NOMO-1 (cell line): ENCODE measurements at regions not wholly inside any gene's neighbourhood (a gene's known extent, or its start where the extent isn't known, plus 50 kb on each side); places are given as distances from the start of the nearest gene placed in this dataset.
"Not testable (repeated sequence)": the region's sequence is repeated elsewhere in the genome, so short reads cannot be mapped to it uniquely, and the experiment has no call there.

Experiments used
- DNase-seq, 2 experiments: peaks; one replicate each; lab custom pipeline; 2025; ENCODE audit not compliant: unreplicated experiment in 2 of 2; lab: John Stamatoyannopoulos, UW

GRCh38 chr18:10114717-10115463, 201.1 kb downstream of the VAPA start:
- DNase-seq, result no peak

- peak in 1 of 2 experiments; percentile 7 for DNase-seq
Measured at GRCh38 chr18:10116574-10116973, 202.8 kb downstream of the VAPA start.

GRCh38 chr18:10119528-10119927, 205.7 kb downstream of the VAPA start:
- no peak for DNase-seq

GRCh38 chr18:10119991-10120390, 206.2 kb downstream of the VAPA start:
- DNase-seq, result no peak

- no peak for DNase-seq
Measured at GRCh38 chr18:10120622-10121021, 206.8 kb downstream of the VAPA start.

GRCh38 chr18:10121028-10121427, 207.2 kb downstream of the VAPA start:
- DNase-seq, result no peak

- no peak for DNase-seq
Measured at GRCh38 chr18:10121786-10122515, 208.1 kb downstream of the VAPA start.

- DNase-seq, result peak; percentile 82 to 90
Measured at GRCh38 chr18:10122988-10123950, 209.5 kb downstream of the VAPA start.

- DNase-seq, result no peak
Measured at GRCh38 chr18:10124071-10124470, 210.3 kb downstream of the VAPA start.

GRCh38 chr18:10124557-10124956, 210.7 kb downstream of the VAPA start:
- no peak for DNase-seq

- DNase-seq, result no peak
Measured at GRCh38 chr18:10124967-10125366, 211.2 kb downstream of the VAPA start.

- no peak for DNase-seq
Measured at GRCh38 chr18:10127729-10128128, 213.9 kb downstream of the VAPA start.

GRCh38 chr18:10128921-10129501, 215.2 kb downstream of the VAPA start:
- DNase-seq, result no peak

GRCh38 chr18:10130606-10131005, 216.8 kb downstream of the VAPA start:
- no peak for DNase-seq

- no peak for DNase-seq
Measured at GRCh38 chr18:10131081-10131459, 217.3 kb downstream of the VAPA start.

- no peak for DNase-seq
Measured at GRCh38 chr18:10131460-10132395, 217.9 kb downstream of the VAPA start.

- DNase-seq, result no peak
Measured at GRCh38 chr18:10133516-10133915, 219.7 kb downstream of the VAPA start.

GRCh38 chr18:10134204-10134603, 220.4 kb downstream of the VAPA start:
- no peak for DNase-seq

GRCh38 chr18:10134749-10135148, 220.9 kb downstream of the VAPA start:
- DNase-seq, result not testable (repeated sequence)
